DMS53 treated with DMSO at 0.1 percent for 48 hours (cell line): ENCODE measurements at regions not wholly inside any gene's neighbourhood (a gene's known extent, or its start where the extent isn't known, plus 50 kb on each side); places are given as distances from the start of the nearest gene placed in this dataset.

ENCODE experiments used
- DNase-seq: peaks from one replicate; lab custom pipeline; 2025; ENCODE audit not compliant: unreplicated experiment; lab: John Stamatoyannopoulos, UW

DNA sequence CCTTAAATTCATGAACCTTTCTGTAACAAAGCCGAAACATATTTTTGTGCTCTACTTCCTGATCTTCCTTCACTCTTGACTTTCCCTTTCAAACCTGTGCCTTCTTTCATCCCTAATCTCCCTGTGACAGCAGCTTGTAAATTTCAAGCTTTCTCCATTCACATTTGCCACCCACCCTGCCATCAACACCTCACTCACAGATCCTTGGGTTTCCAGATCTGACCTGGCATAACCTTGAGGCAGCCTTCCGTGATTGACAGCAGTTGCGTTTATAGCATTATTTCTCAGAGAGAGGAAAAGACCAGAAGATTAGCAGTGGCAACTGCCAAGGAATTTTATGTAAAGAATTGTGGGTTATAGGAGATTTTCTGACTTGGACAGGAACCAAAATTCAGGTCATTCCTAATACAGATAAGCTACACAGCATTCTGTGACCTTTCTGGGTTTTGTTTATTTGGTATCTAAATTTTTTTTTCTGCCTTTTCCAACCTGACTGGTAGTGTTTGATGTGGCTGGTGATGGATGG is 260.0 kb downstream of the NR2F1-AS1 start:
- no peak for DNase-seq

- DNase-seq: no peak
Observed at GRCh38 chr5:93313672-93314071, 267.3 kb downstream of the NR2F1-AS1 start.

GRCh38 chr5:93311881-93312280 is 269.1 kb downstream of the NR2F1-AS1 start:
- DNase-seq: no peak

GRCh38 chr5:93307557-93307956 is 273.5 kb downstream of the NR2F1-AS1 start:
- no peak for DNase-seq

- peak; percentile 87 for DNase-seq
Observed at GRCh38 chr5:93305984-93306383, 275.0 kb downstream of the NR2F1-AS1 start.

DNA sequence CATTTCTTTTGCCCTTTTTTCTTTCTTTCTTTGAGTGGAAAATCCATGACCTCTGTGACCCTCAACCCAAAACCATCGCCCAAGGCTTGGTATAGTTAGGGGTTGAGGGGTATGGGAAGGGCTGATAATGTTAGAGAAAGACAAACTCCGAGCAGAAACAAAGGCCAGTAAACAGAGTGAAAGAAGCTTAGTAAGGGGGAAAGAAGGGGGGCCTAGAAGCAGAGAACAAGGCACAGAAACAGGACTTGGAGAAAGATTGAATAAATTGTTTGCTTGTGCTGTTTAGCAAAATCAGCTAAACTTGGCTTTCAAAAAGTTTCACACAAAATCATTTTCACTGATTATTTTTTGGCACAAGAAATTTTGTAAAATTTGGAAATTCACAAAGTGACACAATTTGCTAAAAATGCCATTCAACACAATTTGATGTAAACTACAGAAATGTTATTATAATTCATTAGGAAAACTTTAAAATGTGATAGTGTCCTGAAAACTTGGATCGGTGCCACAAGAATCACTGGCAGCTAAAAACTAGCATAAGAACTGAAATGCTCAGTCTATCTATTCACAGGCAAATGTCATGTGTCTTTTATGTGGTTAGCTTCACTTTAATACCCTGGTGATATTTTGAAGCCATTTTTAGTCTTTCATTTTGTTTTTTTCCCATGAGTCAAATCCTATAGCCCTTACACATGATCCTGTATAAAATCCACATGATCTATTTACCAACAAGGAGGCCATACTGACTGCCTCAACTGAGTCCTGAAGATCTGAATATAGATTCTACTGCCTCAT is 276.4 kb downstream of the NR2F1-AS1 start:
- DNase-seq: no peak

- no peak for DNase-seq
Observed at GRCh38 chr5:93303291-93303691, 277.7 kb downstream of the NR2F1-AS1 start.

- DNase-seq: no peak
Observed at GRCh38 chr5:93302711-93303110, 278.3 kb downstream of the NR2F1-AS1 start.

- DNase-seq: no peak
Observed at GRCh38 chr5:93300945-93301344, 280.1 kb downstream of the NR2F1-AS1 start.

DNA sequence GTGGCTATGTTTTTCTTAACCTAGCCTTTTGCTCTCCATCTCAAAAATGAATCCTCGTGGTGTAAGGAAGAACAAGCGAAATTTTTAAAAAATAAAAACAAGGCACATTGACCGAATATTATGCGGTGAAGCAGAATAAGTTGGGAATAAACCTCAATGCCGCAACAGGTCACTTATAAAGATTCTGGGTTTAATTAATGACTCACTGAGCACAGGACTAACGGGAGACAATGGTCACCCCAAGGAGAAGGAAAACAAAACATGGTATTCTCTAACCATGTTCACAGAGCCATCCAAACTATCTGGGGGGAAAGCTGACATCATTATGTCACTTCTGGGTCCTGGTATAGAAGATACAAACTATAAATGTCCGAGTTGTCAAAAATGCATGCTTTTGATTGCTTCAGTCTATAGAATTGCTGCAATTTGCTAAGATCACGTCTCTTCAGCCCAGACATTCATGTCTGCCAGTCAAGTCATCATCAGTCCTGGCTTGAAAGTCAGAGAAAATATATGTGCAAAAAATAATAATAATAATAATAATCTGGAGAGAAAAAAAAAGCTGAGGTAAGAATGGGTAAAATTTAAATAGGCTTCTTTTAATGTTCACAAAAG is 280.6 kb downstream of the NR2F1-AS1 start:
- DNase-seq: no peak

DNA sequence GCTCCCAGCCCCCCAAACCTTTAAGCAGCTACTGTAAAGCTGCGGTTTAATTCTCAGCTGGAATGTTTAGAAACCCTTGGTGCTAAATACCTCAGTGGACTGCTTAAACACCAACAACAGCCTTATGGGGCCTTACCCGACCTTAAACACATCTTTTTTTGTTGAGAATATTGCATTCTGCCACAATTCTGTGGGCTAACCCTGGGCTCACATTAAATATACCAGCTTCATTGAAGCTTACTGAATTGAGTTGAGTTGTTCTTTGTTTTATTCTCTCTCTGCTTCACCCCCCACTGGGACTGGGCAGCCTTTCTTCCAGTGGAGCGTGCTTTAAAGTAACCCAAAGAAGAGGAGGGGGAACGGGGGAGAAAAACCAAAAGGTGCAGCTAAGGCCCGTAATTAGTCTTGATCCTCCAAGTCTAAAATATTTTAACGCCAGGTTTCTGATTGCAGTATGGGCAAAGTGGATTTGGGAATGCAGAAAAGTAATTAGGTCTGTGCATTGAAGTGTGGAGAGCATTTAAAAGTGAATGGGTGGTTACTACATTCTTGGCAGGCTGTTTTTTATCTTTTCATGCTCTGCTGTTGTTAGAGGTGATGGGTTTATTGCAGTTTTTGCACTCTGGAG is 281.2 kb downstream of the NR2F1-AS1 start:
- DNase-seq: no peak

- DNase-seq: no peak
Observed at GRCh38 chr5:93297116-93297515, 283.9 kb downstream of the NR2F1-AS1 start.

GRCh38 chr5:93296338-93296737 is 284.7 kb downstream of the NR2F1-AS1 start:
- DNase-seq: no peak

DNA sequence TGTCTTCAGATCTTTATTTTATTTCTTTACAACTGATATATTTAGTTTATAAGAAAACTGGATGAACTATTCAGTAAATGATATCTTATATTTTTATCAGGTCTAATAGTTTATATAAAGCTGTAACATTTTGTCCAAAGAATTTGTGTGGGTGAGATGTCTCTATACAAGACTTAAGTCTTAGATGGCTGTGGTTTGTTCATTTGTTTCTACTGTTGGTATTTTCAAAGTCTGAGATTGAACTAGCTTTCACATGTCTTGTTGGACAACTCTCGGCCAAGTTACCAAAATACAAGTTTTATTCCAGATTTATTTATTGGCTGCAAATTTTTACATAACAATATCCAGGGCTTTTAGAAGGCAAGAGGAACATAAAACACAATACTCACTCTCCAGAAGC is 286.0 kb downstream of the NR2F1-AS1 start:
- no peak for DNase-seq

DNA sequence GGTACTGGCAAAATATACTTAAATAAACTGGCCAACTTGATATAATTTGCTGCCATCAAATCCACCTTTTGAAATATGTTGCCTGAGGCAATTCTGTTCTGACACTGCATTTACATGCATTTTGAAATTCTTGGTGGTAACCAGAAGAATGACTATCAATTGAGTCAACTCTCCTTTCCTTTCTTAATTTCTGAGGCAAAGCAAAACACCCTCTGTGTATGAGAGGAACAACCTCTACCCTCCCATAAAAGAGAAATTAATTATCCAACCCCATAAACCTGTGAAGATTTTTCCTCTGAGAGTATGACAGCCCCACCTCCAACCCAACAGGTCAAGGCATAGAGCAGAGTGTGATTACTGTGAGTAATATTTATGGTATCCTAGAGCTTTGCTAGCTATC is 286.8 kb downstream of the NR2F1-AS1 start:
- no peak for DNase-seq

GRCh38 chr5:93289942-93290341 is 291.1 kb downstream of the NR2F1-AS1 start:
- no peak for DNase-seq

DNA sequence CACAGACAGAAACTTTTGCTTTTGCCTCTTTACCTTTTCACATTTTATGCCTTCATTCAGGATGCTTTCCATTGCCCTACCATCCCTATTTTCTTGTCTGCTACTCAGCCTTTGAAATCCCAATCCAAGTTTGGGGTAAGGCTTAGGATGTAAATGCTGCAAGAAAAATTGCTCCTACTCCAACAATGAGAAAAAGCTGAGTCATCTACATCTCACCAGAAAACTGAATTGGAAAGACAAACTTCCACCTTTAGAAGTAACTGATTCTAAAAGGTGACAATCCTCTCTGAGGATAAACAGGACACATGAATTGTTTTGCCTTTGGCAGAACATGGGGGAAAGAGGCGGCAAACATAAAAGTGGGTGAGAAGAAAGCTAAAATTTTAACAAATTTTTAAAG is 295.6 kb downstream of the NR2F1-AS1 start:
- DNase-seq: no peak

DNA sequence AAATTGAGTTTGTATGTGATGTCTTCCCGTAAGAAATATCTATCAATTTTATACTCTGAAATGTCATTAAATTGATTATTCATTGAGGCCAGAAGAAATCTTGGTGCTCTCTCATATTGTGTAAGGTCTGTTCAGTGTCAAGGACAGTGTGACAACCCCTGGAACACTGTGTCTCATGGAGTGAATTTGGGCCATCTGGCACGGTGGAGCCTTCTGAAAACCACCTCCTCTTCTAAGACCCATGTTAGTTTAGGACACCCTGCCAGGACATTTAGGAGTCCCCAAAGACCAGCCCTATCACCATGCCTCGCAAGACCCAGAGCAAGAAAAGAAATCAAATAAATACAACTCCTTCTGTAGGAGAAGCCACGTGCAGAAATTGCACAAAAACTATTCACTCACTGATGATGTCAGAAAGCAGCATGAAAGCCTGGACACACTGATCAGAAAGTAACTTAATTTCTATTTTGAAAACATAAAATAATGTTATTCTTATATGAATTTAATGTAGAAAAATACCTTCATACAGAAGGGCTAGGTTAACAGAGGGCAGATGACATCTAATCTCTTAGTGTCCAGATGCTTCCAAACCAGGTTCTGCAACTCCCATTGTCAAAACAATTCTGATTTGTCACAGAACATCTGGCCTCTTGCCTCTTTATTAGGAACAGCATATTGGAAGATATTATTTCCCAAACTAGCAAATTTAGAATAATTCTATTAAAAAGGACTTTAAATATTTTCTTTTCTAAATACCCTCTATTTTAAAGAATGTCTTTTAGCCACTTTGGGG is 298.8 kb downstream of the NR2F1-AS1 start:
- no peak for DNase-seq

- peak; percentile 45 for DNase-seq
Observed at GRCh38 chr5:93280518-93280917, 300.5 kb downstream of the NR2F1-AS1 start.

DNA sequence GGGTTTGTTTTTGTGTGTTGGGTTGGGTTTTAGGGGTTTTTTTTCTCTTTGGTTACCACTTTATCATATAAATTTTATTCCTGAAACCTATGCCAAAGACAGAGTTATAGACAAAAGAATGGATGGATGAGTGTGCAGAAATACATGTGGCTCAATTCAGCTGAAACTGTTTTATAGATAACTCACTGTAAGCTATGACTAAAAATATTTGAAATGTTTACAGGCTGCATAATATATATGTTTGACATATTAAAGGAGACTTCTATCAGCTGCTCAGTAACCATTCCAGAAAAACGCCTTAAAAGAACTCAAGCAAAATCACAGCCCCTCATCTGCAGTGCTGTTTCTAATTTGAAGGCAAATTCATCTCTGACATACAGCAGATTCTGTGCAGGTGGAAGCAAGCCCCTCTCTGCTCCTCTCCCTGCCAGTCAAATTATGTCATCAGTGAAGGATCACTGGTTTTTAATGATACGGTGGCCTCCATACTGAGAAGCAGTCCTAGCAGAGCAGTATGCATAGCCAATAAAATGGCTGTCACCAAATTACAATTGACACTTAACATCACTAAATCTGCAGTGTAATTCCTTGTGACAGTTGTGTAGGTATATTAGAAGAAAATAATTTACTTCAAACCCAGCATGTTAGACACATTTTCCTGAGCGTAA is 301.6 kb downstream of the NR2F1-AS1 start:
- DNase-seq: no peak

- DNase-seq: no peak
Observed at GRCh38 chr5:93278896-93279295, 302.1 kb downstream of the NR2F1-AS1 start.
